Tibial artery (tissue), 4 donors: ENCODE measurements at regions not wholly inside any gene's neighbourhood (a gene's known extent, or its start where the extent isn't known, plus 50 kb on each side); places are given as distances from the start of the nearest gene placed in this dataset.

Experiments
- DNase-seq, 2 donors: peaks; one replicate each; pipeline ENCODE4 v3.0.0-alpha.2; 2019
- H3K27ac ChIP-seq, 2 donors: fragments of 200-600 bp; sonication (generic) in 1 of 2; 1 replicate in 1 of 2; 2 replicates in 1 of 2; pipeline ENCODE4 v1.5.1; 2018 to 2019; ENCODE audit warnings: mild to moderate bottlenecking in 1 of 2
- H3K27me3 ChIP-seq, 2 donors: fragments of 200-600 bp; sonication (generic) in 1 of 2; one replicate each; pipeline versions ENCODE4 v1.5.1 to v1.6.0; 2016 to 2019
- H3K36me3 ChIP-seq, 3 donors: fragments of 200-600 bp; sonication (generic) in 2 of 3; one replicate each; pipeline ENCODE4 v1.5.1; 2016 to 2019; ENCODE audit warnings: mild to moderate bottlenecking in 2 of 3
- H3K4me1 ChIP-seq, 4 donors: fragments of 200-600 bp; sonication (generic) in 2 of 4; 1 replicate in 3 of 4; 2 replicates in 1 of 4; pipeline ENCODE4 v1.5.1; 2016 to 2019
- H3K4me3 ChIP-seq, 2 donors: fragments of 200-600 bp; sonication (generic) in 1 of 2; 1 replicate in 1 of 2; 2 replicates in 1 of 2; pipeline ENCODE4 v1.5.1; 2018 to 2019; ENCODE audit warnings: mild to moderate bottlenecking in 2 of 2
- H3K9me3 ChIP-seq, 3 donors: fragments of 200-600 bp; sonication (generic) in 1 of 3; one replicate each; pipeline ENCODE4 v1.5.1; 2016 to 2019
- intact Hi-C: fragments of 100-400 bp; cut with DNase I; formaldehyde crosslinking; loops from one replicate; pipeline ENCODE4 v1.15.0; 2023; ENCODE audit warnings: low total_unique reads
- TF ChIP-seq, protein P1 (sequence below), 2 experiments: fragments of 200-600 bp in 1 of 2; fragments of 450-650 bp in 1 of 2; IDR thresholded peaks; one replicate each; pipeline ENCODE4 v1.5.1; 2017 to 2019; ENCODE audit warnings: antibody characterized with exemption in 2 of 2, mild to moderate bottlenecking in 1 of 2, moderate library complexity in 1 of 2

DNA sequence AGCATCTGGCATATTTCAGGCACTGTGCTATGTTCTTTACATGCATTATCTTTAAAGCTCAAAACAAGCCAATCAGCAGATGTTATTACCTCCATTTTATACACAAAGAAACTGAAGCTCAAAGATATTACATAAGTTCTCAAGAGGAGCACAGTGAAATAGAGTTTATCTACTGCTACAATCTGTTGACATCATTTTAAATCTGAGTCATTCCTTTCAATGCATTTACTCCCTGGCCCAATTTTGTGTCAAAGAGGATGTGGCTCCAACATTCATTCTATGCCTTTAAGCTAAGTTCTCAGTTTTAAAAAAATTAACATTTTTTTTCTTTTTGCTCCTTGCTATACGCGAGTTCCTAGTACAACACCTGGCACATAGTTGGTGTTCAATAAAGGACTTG, 486.3 kb upstream of the ZNF462 start:
- Histone ChIP-seq H3K27ac (no peak overlapping the region), H3K9me3 (peaks cover 0 to 5% (median 0%) of the 10 kb centered on the region in 3 donors)

DNA sequence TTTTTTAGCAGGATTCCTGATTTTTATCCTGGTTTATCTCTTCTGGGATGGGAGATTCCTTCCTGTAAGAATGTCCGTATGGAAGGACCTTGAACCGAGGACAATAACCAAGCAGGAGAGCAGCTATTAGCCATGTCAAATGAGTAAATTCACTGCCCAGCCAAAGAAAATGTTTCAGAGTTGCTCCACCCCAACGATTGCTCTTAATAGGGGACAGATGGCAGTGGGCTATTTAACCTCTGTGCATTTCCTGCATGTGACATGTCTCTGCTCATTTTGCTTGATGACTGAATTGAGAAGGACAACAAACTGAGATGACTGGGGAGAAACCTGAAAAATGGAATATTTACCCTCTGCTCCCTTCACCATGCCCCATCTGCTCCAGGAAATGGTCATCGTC, 479.9 kb upstream of the ZNF462 start:
- intact Hi-C loops: no loop called here
- no peaks in the 10 kb centered on the region for H3K36me3 ChIP-seq
- no peak overlapping the region for H3K4me3 ChIP-seq
- DNase-seq: no peak
- no peaks in the 10 kb centered on the region for H3K27me3 ChIP-seq
- H3K9me3 ChIP-seq: no peaks in the 10 kb centered on the region
- H3K27ac ChIP-seq: no peak overlapping the region
- no peaks in the 10 kb centered on the region for H3K4me1 ChIP-seq
- TF ChIP-seq, protein P1, sequence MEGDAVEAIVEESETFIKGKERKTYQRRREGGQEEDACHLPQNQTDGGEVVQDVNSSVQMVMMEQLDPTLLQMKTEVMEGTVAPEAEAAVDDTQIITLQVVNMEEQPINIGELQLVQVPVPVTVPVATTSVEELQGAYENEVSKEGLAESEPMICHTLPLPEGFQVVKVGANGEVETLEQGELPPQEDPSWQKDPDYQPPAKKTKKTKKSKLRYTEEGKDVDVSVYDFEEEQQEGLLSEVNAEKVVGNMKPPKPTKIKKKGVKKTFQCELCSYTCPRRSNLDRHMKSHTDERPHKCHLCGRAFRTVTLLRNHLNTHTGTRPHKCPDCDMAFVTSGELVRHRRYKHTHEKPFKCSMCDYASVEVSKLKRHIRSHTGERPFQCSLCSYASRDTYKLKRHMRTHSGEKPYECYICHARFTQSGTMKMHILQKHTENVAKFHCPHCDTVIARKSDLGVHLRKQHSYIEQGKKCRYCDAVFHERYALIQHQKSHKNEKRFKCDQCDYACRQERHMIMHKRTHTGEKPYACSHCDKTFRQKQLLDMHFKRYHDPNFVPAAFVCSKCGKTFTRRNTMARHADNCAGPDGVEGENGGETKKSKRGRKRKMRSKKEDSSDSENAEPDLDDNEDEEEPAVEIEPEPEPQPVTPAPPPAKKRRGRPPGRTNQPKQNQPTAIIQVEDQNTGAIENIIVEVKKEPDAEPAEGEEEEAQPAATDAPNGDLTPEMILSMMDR (IDR thresholded peaks at IDR 0.05): no peak

More for the DNA sequence above, 486.3 kb upstream of the ZNF462 start:
- intact Hi-C loops: no loop called here
- no peaks in the 10 kb centered on the region for H3K27me3 ChIP-seq
- H3K4me3 ChIP-seq: no peak overlapping the region
- no peaks in the 10 kb centered on the region for H3K4me1 ChIP-seq
- H3K36me3 ChIP-seq: no peaks in the 10 kb centered on the region
- DNase-seq: no peak
- TF ChIP-seq, protein P1 (IDR thresholded peaks at IDR 0.05): no peak

DNA sequence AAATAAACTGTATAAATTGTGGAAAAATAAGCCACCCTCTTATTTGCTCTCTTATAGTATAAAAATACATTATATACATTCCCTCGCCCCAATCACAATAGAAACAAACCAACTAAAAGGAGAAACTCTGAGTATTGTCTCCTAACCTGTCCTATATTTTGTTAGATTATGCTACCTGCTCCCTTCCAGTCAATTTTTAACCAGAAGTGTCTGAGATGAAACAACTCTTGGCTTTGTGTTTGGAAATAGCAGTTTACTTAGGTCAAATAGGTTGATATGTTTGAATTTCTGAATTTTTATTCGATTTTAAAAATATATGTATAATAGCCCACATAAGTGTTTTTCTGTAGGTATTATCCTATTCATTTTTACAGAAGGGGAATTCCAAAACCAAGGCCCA, 475.0 kb upstream of the ZNF462 start:
- H3K27ac ChIP-seq: no peak overlapping the region
- TF ChIP-seq, protein P1 (IDR thresholded peaks at IDR 0.05): no peak
- H3K4me3 ChIP-seq: no peak overlapping the region
- DNase-seq: no peak
- no peaks in the 10 kb centered on the region for H3K9me3 ChIP-seq
- no peaks in the 10 kb centered on the region for H3K4me1 ChIP-seq
- H3K27me3 ChIP-seq: no peaks in the 10 kb centered on the region
- no peaks in the 10 kb centered on the region for H3K36me3 ChIP-seq
- intact Hi-C loops: no loop called here

DNA sequence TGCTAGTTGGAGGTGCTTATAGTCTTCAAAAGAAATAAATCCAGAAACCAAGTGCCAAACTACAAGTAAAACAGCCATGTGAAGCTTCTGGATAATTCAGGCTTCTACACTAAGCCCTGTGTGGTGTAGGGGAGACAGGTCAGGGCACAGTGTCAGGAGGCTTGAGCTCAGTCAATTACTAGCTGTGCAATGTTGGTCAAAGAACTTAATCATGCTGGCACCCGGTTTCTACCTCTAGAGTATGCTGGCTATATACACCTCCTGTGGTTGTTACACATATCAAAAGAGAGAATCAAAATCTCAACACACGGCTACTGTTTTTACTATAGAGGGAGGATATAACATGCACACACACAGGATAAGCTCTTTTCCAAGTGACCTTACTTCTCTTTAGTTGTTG, 469.7 kb upstream of the ZNF462 start:
- no peak overlapping the region for H3K27ac ChIP-seq
- TF ChIP-seq, protein P1 (IDR thresholded peaks at IDR 0.05): no peak
- no peaks in the 10 kb centered on the region for H3K4me1 ChIP-seq
- no peak overlapping the region for H3K4me3 ChIP-seq
- no peaks in the 10 kb centered on the region for H3K27me3 ChIP-seq
- H3K36me3 ChIP-seq: no peaks in the 10 kb centered on the region
- no peak for DNase-seq
- intact Hi-C loops: no loop called here
- H3K9me3 ChIP-seq: no peaks in the 10 kb centered on the region

DNA sequence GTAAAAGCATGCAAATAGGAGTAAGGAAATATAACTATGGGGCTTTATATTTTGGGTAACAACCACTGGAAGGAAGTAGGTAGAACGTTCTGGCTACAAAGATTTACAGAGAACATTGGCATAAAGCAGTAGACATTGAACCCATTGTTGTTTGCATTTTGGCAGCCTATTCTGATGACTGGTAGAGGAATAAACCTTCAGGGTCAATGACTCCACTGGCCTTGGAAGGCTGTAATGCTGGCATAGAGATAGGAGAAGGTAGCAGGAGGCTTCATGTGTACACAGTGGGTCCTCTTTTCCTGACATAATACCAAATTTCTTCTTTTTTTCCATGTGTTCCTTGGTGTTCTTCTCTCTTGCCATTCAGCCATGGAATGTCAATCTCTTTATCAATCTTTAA, 462.8 kb upstream of the ZNF462 start:
- no peak overlapping the region for H3K27ac ChIP-seq
- DNase-seq: no peak
- TF ChIP-seq, protein P1 (IDR thresholded peaks at IDR 0.05): no peak

DNA sequence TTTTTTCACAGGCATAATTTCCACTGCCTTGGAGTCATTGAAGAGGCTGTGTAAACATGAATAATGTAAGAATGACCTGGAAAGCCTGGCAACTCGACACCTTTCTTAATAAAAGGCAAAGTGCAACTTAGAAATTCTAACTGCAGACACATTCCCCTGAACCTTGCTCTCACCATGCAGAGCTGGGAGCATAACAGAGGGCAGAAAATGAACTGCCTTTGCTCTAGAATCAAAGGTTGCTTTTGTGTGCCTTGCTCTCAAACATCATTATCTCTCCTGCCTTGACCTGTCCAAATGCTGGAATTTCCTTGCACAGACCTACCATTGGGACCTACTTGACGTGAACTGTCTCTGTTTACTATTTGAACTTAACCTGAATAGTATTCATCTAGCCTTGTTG, 462.0 kb upstream of the ZNF462 start:
- Histone ChIP-seq H3K27ac (no peak overlapping the region), H3K27me3 (no peaks in the 10 kb centered on the region), H3K4me3 (no peak overlapping the region), H3K4me1 (no peaks in the 10 kb centered on the region), H3K9me3 (no peaks in the 10 kb centered on the region), H3K36me3 (no peaks in the 10 kb centered on the region)
- no peak for DNase-seq
- intact Hi-C loops: no loop called here
- TF ChIP-seq, protein P1 (IDR thresholded peaks at IDR 0.05): no peak

More for the DNA sequence above, 462.8 kb upstream of the ZNF462 start:
- Histone ChIP-seq H3K36me3 (no peaks in the 10 kb centered on the region), H3K27me3 (no peaks in the 10 kb centered on the region), H3K9me3 (no peaks in the 10 kb centered on the region), H3K4me1 (no peaks in the 10 kb centered on the region), H3K4me3 (no peak overlapping the region)
- intact Hi-C loops: no loop called here
